ENCODE measurements at regions not wholly inside any gene's neighbourhood (a gene's known extent, or its start where the extent isn't known, plus 50 kb on each side); places are given as distances from the start of the nearest gene placed in this dataset.

DNA sequence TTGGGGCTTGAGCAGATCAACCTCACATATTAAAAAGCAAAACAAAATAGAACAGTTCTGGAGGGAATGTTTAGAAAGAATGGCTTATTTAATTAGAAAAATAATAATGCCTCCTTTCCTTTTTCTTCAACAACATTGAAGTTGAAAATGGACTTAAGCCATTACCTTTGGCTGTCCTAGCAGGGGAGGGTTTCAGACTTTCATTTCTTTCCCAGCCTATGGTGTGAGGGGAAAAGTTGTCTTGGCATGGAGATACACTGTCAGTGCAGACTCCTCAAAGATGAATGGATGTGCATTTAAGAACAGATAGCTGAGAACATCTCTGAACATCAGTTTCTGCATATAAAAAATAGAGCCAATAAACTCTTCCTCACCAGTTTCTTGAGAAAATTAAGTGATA is 169.5 kb downstream of the PAX1 start:
- H3K4me1 ChIP-seq (ENCODE audit: insufficient read depth, low read length): no peaks in the 10 kb centered on the region
- CTCF ChIA-PET (ENCODE audit: partially characterized antibody): no interaction called here
- H3K9me3 Mint-ChIP-seq: peaks cover 0 to 11% (median 8%) of the 10 kb centered on the region in 8 donors
- no peak overlapping the region for H3K4me3 Mint-ChIP-seq
- H3K27me3 Mint-ChIP-seq: peaks cover 0 to 1% of the 10 kb centered on the region in 2 donors
- H3K27ac Mint-ChIP-seq: no peak overlapping the region
- H3K4me1 Mint-ChIP-seq: no peaks in the 10 kb centered on the region
- H3K36me3 ChIP-seq (ENCODE audit: insufficient read depth, low read length): no peaks in the 10 kb centered on the region
- no peak overlapping the region for H3K4me3 ChIP-seq (ENCODE audit: low read length in 2 of 2)
- no peaks in the 10 kb centered on the region for H3K9me3 ChIP-seq (ENCODE audit: control insufficient read depth in 1 of 2, low read length in 2 of 2)
- H3K27me3 ChIP-seq (ENCODE audit: insufficient read depth, low read length): no peaks in the 10 kb centered on the region
- no peak overlapping the region for H3K27ac ChIP-seq (ENCODE audit: low read depth, low read length)
- POLR2A ChIA-PET (ENCODE audit: partially characterized antibody): no interaction called here
- no peaks in the 10 kb centered on the region for H3K36me3 Mint-ChIP-seq
- intact Hi-C loops (cut with micrococcal nuclease): no loop called here
- DNase-seq: no peak

GRCh38 chr20:21874127-21874526 is 168.7 kb downstream of the PAX1 start:
- no peak overlapping the region for H3K4me3 Mint-ChIP-seq
- no peaks in the 10 kb centered on the region for H3K4me1 Mint-ChIP-seq
- no peak for DNase-seq
- no peaks in the 10 kb centered on the region for H3K9me3 ChIP-seq (ENCODE audit: control insufficient read depth in 1 of 2, low read length in 2 of 2)
- no peaks in the 10 kb centered on the region for H3K27me3 ChIP-seq (ENCODE audit: insufficient read depth, low read length)
- H3K27ac ChIP-seq (ENCODE audit: low read depth, low read length): no peak overlapping the region
- H3K27ac Mint-ChIP-seq: no peak overlapping the region
- H3K36me3 Mint-ChIP-seq: no peaks in the 10 kb centered on the region
- no peak overlapping the region for H3K4me3 ChIP-seq (ENCODE audit: low read length in 2 of 2)
- POLR2A ChIA-PET (ENCODE audit: partially characterized antibody): no interaction called here
- CTCF ChIA-PET (ENCODE audit: partially characterized antibody): no interaction called here
- no peaks in the 10 kb centered on the region for H3K4me1 ChIP-seq (ENCODE audit: insufficient read depth, low read length)
- H3K36me3 ChIP-seq (ENCODE audit: insufficient read depth, low read length): no peaks in the 10 kb centered on the region
- H3K9me3 Mint-ChIP-seq: peaks cover 0 to 11% (median 7%) of the 10 kb centered on the region in 8 donors
- intact Hi-C loops (cut with micrococcal nuclease): no loop called here
- peaks cover 0 to 1% of the 10 kb centered on the region in 2 donors for H3K27me3 Mint-ChIP-seq

GRCh38 chr20:21873291-21873690 is 167.8 kb downstream of the PAX1 start:
- CTCF ChIA-PET (ENCODE audit: partially characterized antibody): no interaction called here
- H3K27me3 Mint-ChIP-seq: peaks cover 0 to 1% of the 10 kb centered on the region in 2 donors

GRCh38 chr20:21867811-21868210 is 162.3 kb downstream of the PAX1 start:
- POLR2A ChIA-PET (ENCODE audit: partially characterized antibody): no interaction called here
- Mint-ChIP-seq H3K36me3 (no peaks in the 10 kb centered on the region), H3K27me3 (peaks cover 0 to 1% of the 10 kb centered on the region in 2 donors), H3K9me3 (peaks cover 0 to 7% (median 3%) of the 10 kb centered on the region in 8 donors), H3K27ac (no peak overlapping the region), H3K4me1 (no peaks in the 10 kb centered on the region), H3K4me3 (no peak overlapping the region)
- intact Hi-C loops (cut with micrococcal nuclease): no loop called here
- Histone ChIP-seq H3K27me3 (ENCODE audit: insufficient read depth, low read length) (no peaks in the 10 kb centered on the region), H3K36me3 (ENCODE audit: insufficient read depth, low read length) (no peaks in the 10 kb centered on the region), H3K4me1 (ENCODE audit: insufficient read depth, low read length) (no peaks in the 10 kb centered on the region), H3K4me3 (ENCODE audit: low read length in 2 of 2) (no peak overlapping the region), H3K27ac (ENCODE audit: low read depth, low read length) (no peak overlapping the region), H3K9me3 (ENCODE audit: control insufficient read depth in 1 of 2, low read length in 2 of 2) (no peaks in the 10 kb centered on the region)
- no peak for DNase-seq
- CTCF ChIA-PET (ENCODE audit: partially characterized antibody): no interaction called here

More at GRCh38 chr20:21873291-21873690, 167.8 kb downstream of the PAX1 start:
- POLR2A ChIA-PET (ENCODE audit: partially characterized antibody): no interaction called here
- no peaks in the 10 kb centered on the region for H3K27me3 ChIP-seq (ENCODE audit: insufficient read depth, low read length)
- H3K27ac ChIP-seq (ENCODE audit: low read depth, low read length): no peak overlapping the region
- no peak overlapping the region for H3K27ac Mint-ChIP-seq
- intact Hi-C loops (cut with micrococcal nuclease): no loop called here
- no peaks in the 10 kb centered on the region for H3K4me1 ChIP-seq (ENCODE audit: insufficient read depth, low read length)
- no peaks in the 10 kb centered on the region for H3K36me3 ChIP-seq (ENCODE audit: insufficient read depth, low read length)
- peaks cover 0 to 11% (median 5%) of the 10 kb centered on the region in 8 donors for H3K9me3 Mint-ChIP-seq
- H3K9me3 ChIP-seq (ENCODE audit: control insufficient read depth in 1 of 2, low read length in 2 of 2): no peaks in the 10 kb centered on the region
- no peak overlapping the region for H3K4me3 ChIP-seq (ENCODE audit: low read length in 2 of 2)
- DNase-seq: no peak
- H3K36me3 Mint-ChIP-seq: no peaks in the 10 kb centered on the region
- H3K4me3 Mint-ChIP-seq: no peak overlapping the region
- no peaks in the 10 kb centered on the region for H3K4me1 Mint-ChIP-seq

GRCh38 chr20:21867353-21867752 is 161.9 kb downstream of the PAX1 start:
- H3K27me3 Mint-ChIP-seq: no peaks in the 10 kb centered on the region
- H3K4me3 Mint-ChIP-seq: no peak overlapping the region
- H3K27ac Mint-ChIP-seq: no peak overlapping the region
- no peaks in the 10 kb centered on the region for H3K4me1 Mint-ChIP-seq
- Histone ChIP-seq H3K27me3 (ENCODE audit: insufficient read depth, low read length) (no peaks in the 10 kb centered on the region), H3K36me3 (ENCODE audit: insufficient read depth, low read length) (no peaks in the 10 kb centered on the region), H3K27ac (ENCODE audit: low read depth, low read length) (no peak overlapping the region), H3K9me3 (ENCODE audit: control insufficient read depth in 1 of 2, low read length in 2 of 2) (no peaks in the 10 kb centered on the region), H3K4me3 (ENCODE audit: low read length in 2 of 2) (no peak overlapping the region), H3K4me1 (ENCODE audit: insufficient read depth, low read length) (no peaks in the 10 kb centered on the region)
- H3K36me3 Mint-ChIP-seq: no peaks in the 10 kb centered on the region
- DNase-seq: no peak
- H3K9me3 Mint-ChIP-seq: peaks cover 0 to 6% (median 5%) of the 10 kb centered on the region in 8 donors
- POLR2A ChIA-PET (ENCODE audit: partially characterized antibody): no interaction called here
- intact Hi-C loops (cut with micrococcal nuclease): no loop called here
- CTCF ChIA-PET (ENCODE audit: partially characterized antibody): no interaction called here

DNA sequence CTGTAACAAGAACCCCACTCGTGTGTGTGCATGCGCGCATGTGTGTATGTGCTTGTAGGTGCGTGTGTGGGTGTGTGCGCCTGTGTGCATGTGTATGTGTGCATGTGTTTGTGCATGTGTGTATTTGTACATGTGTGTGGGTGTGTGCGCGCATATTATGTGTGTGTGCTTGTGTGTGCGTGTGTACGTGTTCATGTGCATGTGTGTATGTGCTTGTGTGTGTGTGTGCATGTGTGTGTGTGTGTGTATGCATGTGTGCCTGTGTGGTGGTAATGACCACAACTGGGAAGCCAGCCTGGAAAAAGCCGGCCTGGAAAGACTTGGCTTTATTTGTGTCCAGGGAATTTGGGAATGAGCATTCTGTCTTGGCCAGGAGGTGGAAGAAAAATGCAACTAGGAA is 157.5 kb downstream of the PAX1 start:
- no peak overlapping the region for H3K27ac ChIP-seq (ENCODE audit: low read depth, low read length)
- Mint-ChIP-seq H3K27me3 (no peaks in the 10 kb centered on the region), H3K27ac (no peak overlapping the region), H3K4me3 (no peak overlapping the region), H3K36me3 (no peaks in the 10 kb centered on the region), H3K9me3 (peaks cover 0 to 15% (median 6%) of the 10 kb centered on the region in 8 donors), H3K4me1 (no peaks in the 10 kb centered on the region)
- no peaks in the 10 kb centered on the region for H3K27me3 ChIP-seq (ENCODE audit: insufficient read depth, low read length)
- no peaks in the 10 kb centered on the region for H3K36me3 ChIP-seq (ENCODE audit: insufficient read depth, low read length)
- no peak overlapping the region for H3K4me3 ChIP-seq (ENCODE audit: low read length in 2 of 2)
- POLR2A ChIA-PET (ENCODE audit: partially characterized antibody): no interaction called here
- CTCF ChIA-PET (ENCODE audit: partially characterized antibody): no interaction called here
- DNase-seq: no peak
- no peaks in the 10 kb centered on the region for H3K4me1 ChIP-seq (ENCODE audit: insufficient read depth, low read length)
- intact Hi-C loops (cut with micrococcal nuclease): no loop called here
- no peaks in the 10 kb centered on the region for H3K9me3 ChIP-seq (ENCODE audit: control insufficient read depth in 1 of 2, low read length in 2 of 2)

GRCh38 chr20:21862259-21862946 is 156.9 kb downstream of the PAX1 start:
- peaks cover 0 to 18% (median 8%) of the 10 kb centered on the region in 8 donors for H3K9me3 Mint-ChIP-seq
- ChIA-PET POLR2A (ENCODE audit: partially characterized antibody) (no interaction called here), CTCF (ENCODE audit: partially characterized antibody) (no interaction called here)
- Histone ChIP-seq H3K27me3 (ENCODE audit: insufficient read depth, low read length) (no peaks in the 10 kb centered on the region), H3K27ac (ENCODE audit: low read depth, low read length) (no peak overlapping the region), H3K9me3 (ENCODE audit: control insufficient read depth in 1 of 2, low read length in 2 of 2) (no peaks in the 10 kb centered on the region), H3K4me1 (ENCODE audit: insufficient read depth, low read length) (no peaks in the 10 kb centered on the region), H3K36me3 (ENCODE audit: insufficient read depth, low read length) (no peaks in the 10 kb centered on the region), H3K4me3 (ENCODE audit: low read length in 2 of 2) (no peak overlapping the region)
- H3K4me3 Mint-ChIP-seq: no peak overlapping the region
- H3K27ac Mint-ChIP-seq: no peak overlapping the region
- no peaks in the 10 kb centered on the region for H3K36me3 Mint-ChIP-seq
- no peak for DNase-seq
- H3K4me1 Mint-ChIP-seq: no peaks in the 10 kb centered on the region
- H3K27me3 Mint-ChIP-seq: no peaks in the 10 kb centered on the region
- intact Hi-C loops (cut with micrococcal nuclease): no loop called here

All from CD4-positive, alpha-beta memory T cell (primary cell).